Lower leg skin (tissue), 4 donors: ENCODE measurements at regions not wholly inside any gene's neighbourhood (a gene's known extent, or its start where the extent isn't known, plus 50 kb on each side); places are given as distances from the start of the nearest gene placed in this dataset.

Experiments
- DNase-seq, 2 donors: peaks; one replicate each; pipeline ENCODE4 v3.0.0-alpha.2; 2019; ENCODE audit warnings: low spot score in 2 of 2
- H3K4me3 ChIP-seq: fragments of 200-600 bp; sonication (generic); 2 replicates; pipeline ENCODE4 v1.5.1; 2017; ENCODE audit warnings: mild to moderate bottlenecking, low read depth; ENCODE audit not compliant: poor library complexity, severe bottlenecking
- POLR2A ChIP-seq, 2 donors: fragments of 450-650 bp; IDR thresholded peaks; one replicate each; pipeline ENCODE4 v1.6.1; 2016 to 2017; ENCODE audit warnings: antibody characterized with exemption in 2 of 2, mild to moderate bottlenecking in 1 of 2, moderate library complexity in 1 of 2
- WGBS, 2 donors: methylation state at CpG; one replicate each; pipeline ENCODE4 v1.1.5; 2018; 5-methylcytosine and 5-hydroxymethylcytosine counted together
- intact Hi-C: fragments of 100-400 bp; cut with DNase I; formaldehyde crosslinking; loops from one replicate; pipeline ENCODE4 v1.15.0; 2023; ENCODE audit warnings: low total_unique reads
- TF ChIP-seq, protein P1 (sequence below), 3 donors: fragments of 450-650 bp; IDR thresholded peaks; one replicate each; pipeline ENCODE4 v1.5.1; 2016; ENCODE audit warnings: antibody characterized with exemption in 3 of 3, mild to moderate bottlenecking in 3 of 3, moderate library complexity in 2 of 3

DNA sequence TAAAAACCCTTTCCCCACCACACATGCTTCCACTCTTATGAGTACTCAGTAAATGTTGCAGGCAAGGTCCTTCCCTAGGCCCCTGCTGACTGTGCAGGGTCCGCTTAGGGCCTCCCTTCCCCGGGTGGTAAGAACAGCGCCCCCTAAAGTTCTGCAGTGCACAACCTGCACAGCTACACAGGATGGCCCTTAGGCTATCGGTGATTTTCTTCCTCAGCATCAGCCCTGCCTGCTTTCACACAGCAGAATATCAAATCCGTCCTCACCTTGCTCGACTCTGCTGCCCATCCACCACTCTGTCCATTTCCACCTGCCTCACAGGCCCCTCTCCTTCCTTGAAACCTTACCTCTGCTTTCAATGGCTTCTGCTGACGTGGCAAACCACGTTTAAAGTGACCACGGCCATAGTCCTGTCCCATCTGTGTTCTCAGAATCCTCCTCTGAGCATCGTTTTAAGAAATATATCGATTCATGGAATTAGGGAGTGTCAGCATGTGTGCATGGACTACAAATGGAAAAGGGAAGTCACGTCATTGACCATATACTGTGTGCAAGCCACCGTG lies 51.4 kb upstream of the TMEM132E start:
- WGBS, 2 donors: 61 to 64% methylated on average over 13 of the region's 13 CpGs
- H3K4me3 ChIP-seq: no peak overlapping the region
- TF ChIP-seq, protein P1, sequence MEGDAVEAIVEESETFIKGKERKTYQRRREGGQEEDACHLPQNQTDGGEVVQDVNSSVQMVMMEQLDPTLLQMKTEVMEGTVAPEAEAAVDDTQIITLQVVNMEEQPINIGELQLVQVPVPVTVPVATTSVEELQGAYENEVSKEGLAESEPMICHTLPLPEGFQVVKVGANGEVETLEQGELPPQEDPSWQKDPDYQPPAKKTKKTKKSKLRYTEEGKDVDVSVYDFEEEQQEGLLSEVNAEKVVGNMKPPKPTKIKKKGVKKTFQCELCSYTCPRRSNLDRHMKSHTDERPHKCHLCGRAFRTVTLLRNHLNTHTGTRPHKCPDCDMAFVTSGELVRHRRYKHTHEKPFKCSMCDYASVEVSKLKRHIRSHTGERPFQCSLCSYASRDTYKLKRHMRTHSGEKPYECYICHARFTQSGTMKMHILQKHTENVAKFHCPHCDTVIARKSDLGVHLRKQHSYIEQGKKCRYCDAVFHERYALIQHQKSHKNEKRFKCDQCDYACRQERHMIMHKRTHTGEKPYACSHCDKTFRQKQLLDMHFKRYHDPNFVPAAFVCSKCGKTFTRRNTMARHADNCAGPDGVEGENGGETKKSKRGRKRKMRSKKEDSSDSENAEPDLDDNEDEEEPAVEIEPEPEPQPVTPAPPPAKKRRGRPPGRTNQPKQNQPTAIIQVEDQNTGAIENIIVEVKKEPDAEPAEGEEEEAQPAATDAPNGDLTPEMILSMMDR (IDR thresholded peaks at IDR 0.05): no peak
- no peak for TF ChIP-seq POLR2A (IDR thresholded peaks at IDR 0.05)
- intact Hi-C loops: loop anchor here (10.0 kb wide), 1 partner anchor 1223 kb away; no protein-coding TSS in a partner anchor
- DNase-seq: no peak

DNA sequence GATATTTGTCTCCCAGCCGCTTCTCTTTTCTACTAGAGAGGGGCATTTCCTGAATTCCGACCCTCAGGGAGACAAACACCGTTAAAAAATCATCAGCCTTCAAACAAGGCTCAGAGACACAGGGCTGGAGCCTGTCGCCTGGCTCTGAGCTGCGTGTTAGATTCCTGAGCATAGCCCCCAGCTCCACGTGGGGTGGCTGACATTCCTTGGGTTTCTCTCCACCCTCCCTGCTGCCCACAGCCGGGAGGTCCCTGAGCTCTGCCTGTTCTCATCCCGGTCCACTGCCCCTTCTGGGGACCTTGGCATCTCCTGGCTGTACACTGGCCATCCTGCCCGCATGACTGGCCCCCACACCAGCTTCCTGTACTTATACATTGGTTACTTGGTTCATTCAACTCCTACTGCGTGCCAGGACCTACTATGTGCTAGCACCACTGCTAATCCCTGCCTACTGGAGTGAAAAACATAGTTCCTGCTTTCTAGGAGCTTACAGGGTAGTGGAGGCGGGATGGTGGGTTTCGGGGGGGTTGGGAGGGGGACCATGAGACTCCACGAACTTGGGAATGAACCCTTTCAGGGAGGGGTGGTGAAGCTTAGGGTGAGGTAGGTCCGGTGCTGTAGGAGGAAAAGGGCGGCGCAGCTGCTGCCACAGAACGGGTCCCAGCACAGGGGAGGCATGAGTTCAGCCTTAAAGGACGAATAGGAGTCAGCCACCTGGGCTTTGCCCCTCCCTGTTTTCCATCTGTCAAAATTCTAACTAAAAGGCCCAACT lies 52.1 kb upstream of the TMEM132E start:
- intact Hi-C loops: loop anchor here (10.0 kb wide), 1 partner anchor 1223 kb away; no protein-coding TSS in a partner anchor
- peak in 1 of 2 donors; percentile 64 for DNase-seq
- WGBS, 2 donors: 36 to 42% methylated on average over 18 of the region's 18 CpGs
- TF ChIP-seq POLR2A (IDR thresholded peaks at IDR 0.05): no peak
- TF ChIP-seq, protein P1 (IDR thresholded peaks at IDR 0.05): no peak
- no peak overlapping the region for H3K4me3 ChIP-seq

DNA sequence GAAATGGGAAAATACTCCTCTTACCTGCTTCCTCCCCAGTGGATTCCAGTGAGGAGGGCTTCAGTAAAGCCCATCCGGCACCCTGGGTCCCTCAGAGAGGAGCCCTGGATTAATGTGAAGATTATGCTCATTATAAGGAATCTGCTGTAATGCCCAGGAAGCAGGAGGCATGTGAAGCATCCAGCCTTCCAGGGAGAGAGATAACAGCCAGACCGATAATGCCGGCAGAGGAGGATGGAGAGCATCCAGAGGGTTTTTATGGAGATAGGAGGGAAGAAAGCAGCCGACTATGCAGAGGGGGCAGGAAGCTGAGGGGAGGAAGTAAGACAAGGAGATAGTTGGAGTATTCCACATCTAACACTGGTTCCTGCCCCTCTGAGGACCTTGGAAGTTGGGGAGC lies 53.7 kb upstream of the TMEM132E start:
- no peak for TF ChIP-seq POLR2A (IDR thresholded peaks at IDR 0.05)
- TF ChIP-seq, protein P1 (IDR thresholded peaks at IDR 0.05): no peak
- WGBS, 2 donors: 20 to 28% methylated on average over 4 of the region's 4 CpGs
- intact Hi-C loops: loop anchor here (10.0 kb wide), 1 partner anchor 1221 kb away; no protein-coding TSS in a partner anchor
- no peak for DNase-seq
- no peak overlapping the region for H3K4me3 ChIP-seq

DNA sequence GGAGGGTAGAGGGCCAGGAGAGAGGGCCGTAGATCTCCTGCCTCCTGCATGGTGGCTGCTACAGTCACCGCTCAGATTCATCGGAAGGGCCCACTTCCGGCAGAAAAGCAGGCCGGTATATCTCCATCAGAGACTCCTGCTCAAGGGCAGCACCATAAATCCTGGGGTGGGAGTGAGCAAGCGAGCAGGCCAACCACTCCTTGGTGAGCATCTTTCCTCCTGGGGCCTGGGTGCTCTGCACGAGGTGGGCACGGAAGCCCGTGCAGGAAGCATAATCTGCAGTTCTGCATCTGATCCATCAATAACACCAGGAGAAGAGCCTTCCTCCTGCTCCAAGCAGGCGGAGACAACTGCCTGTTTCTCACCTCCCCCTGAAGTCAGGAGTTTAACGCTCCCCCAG lies 57.4 kb upstream of the TMEM132E start:
- intact Hi-C loops: loop anchor here (10.0 kb wide), 1 partner anchor 1217 kb away; no protein-coding TSS in a partner anchor
- no peak overlapping the region for H3K4me3 ChIP-seq
- peak in 1 of 2 donors; percentile 70 for DNase-seq
- 64 to 72% methylated on average over 8 to 11 of the region's 11 CpGs for WGBS, 2 donors
- TF ChIP-seq, protein P1 (IDR thresholded peaks at IDR 0.05): no peak
- no peak for TF ChIP-seq POLR2A (IDR thresholded peaks at IDR 0.05)

DNA sequence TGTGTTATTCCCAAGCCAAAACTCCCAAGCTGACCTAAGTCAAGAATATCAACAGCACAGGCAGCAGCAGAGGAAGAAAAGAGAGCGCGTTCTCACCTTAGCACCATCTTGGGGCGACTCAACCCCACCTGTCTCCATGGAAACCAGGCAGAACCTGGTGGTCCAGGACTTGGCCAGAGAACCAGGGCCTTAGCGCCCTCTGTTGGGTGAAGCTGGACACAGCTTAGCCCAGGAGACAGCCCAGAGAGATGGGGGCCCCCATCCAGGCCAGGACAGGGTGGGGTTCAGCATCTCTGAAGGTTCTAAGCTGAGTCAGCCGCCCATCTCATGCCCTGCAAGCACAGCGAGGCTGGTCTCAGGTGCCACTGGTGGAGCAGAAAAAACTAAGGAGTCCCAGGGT lies 60.1 kb upstream of the TMEM132E start:
- 18 to 22% methylated on average over 5 to 6 of the region's 6 CpGs for WGBS, 2 donors
- no peak for TF ChIP-seq POLR2A (IDR thresholded peaks at IDR 0.05)
- TF ChIP-seq, protein P1 (IDR thresholded peaks at IDR 0.05): no peak
- intact Hi-C loops: no loop called here
- H3K4me3 ChIP-seq: no peak overlapping the region
- DNase-seq: no peak
